Neural progenitor cell (in vitro differentiated cells): ENCODE measurements at regions not wholly inside any gene's neighbourhood (a gene's known extent, or its start where the extent isn't known, plus 50 kb on each side); places are given as distances from the start of the nearest gene placed in this dataset.
"Not testable (repeated sequence)": the region's sequence is repeated elsewhere in the genome, so short reads cannot be mapped to it uniquely, and the experiment has no call there.

Experiments
- EZH2phosphoT487 ChIP-seq: fragments of 200-600 bp; sonication (generic); IDR thresholded peaks from 2 replicates; pipeline ENCODE4 v1.6.1; 2017; ENCODE audit warnings: antibody characterized with exemption
- TF ChIP-seq, protein P1 (sequence below): fragments of 200-600 bp; sonication (generic); IDR thresholded peaks from 2 replicates; pipeline ENCODE4 v1.5.1; 2017; ENCODE audit warnings: antibody characterized with exemption, mild to moderate bottlenecking

DNA sequence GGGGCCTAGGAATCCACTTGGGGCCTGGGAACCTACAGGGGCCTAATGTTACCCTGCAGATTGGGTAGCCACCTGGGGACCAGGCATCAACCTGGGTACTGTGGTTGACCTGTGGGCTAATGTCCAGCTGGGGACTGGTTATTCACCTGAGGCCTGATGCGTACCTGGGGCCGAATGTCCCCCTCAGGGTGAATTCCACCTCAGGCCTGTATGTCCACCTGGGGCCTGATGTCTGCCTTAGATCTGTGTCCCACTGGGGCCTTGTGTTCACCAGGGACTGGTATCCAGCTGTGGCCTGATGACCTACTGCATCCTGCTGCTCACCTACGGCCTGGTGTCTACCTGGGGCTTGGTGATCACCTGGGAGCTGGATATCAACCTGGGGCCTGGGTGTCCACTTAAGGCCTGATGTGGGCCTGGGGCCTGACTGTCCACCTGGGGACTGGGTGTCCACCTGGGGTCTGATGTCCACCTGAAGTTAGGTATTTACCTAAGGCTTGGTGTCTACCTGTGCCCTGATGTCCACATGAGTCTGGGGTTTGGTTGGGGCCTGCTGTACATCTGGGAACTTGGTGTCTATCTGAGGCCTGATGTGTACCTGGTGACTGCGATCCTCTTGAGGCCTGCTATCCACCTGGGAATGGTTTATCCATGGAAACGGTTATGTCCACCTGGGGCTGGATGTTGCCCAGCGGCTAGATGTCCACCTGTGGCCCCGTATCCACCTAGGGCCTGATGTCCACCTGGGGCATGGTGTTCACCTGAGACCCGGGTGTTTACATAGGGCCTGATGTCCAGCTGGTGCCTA, 1492.6 kb upstream of the TPTE start:
- TF ChIP-seq, protein P1, sequence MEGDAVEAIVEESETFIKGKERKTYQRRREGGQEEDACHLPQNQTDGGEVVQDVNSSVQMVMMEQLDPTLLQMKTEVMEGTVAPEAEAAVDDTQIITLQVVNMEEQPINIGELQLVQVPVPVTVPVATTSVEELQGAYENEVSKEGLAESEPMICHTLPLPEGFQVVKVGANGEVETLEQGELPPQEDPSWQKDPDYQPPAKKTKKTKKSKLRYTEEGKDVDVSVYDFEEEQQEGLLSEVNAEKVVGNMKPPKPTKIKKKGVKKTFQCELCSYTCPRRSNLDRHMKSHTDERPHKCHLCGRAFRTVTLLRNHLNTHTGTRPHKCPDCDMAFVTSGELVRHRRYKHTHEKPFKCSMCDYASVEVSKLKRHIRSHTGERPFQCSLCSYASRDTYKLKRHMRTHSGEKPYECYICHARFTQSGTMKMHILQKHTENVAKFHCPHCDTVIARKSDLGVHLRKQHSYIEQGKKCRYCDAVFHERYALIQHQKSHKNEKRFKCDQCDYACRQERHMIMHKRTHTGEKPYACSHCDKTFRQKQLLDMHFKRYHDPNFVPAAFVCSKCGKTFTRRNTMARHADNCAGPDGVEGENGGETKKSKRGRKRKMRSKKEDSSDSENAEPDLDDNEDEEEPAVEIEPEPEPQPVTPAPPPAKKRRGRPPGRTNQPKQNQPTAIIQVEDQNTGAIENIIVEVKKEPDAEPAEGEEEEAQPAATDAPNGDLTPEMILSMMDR: not testable (repeated sequence)
- not testable (repeated sequence) for TF ChIP-seq EZH2phosphoT487
